Hepatocyte (in vitro differentiated cells): ENCODE measurements at regions not wholly inside any gene's neighbourhood (a gene's known extent, or its start where the extent isn't known, plus 50 kb on each side); places are given as distances from the start of the nearest gene placed in this dataset.

ENCODE experiments used
- EZH2 ChIP-seq: fragments of 200-600 bp; sonication (generic); IDR thresholded peaks from 2 replicates; pipeline ENCODE4 v1.6.1; 2016; ENCODE audit warnings: antibody characterized with exemption, mild to moderate bottlenecking, borderline replicate concordance
- EZH2phosphoT487 ChIP-seq: fragments of 200-600 bp; sonication (generic); IDR thresholded peaks from one replicate; pipeline ENCODE4 v1.6.1; 2018; ENCODE audit warnings: antibody characterized with exemption, mild to moderate bottlenecking, low read depth, moderate library complexity; ENCODE audit not compliant: unreplicated experiment, severe bottlenecking
- TF ChIP-seq, protein P1 (sequence below): fragments of 200-600 bp; sonication (generic); IDR thresholded peaks from 2 replicates; pipeline ENCODE4 v1.5.1; 2016; ENCODE audit warnings: antibody characterized with exemption, mild to moderate bottlenecking; ENCODE audit not compliant: poor library complexity

DNA sequence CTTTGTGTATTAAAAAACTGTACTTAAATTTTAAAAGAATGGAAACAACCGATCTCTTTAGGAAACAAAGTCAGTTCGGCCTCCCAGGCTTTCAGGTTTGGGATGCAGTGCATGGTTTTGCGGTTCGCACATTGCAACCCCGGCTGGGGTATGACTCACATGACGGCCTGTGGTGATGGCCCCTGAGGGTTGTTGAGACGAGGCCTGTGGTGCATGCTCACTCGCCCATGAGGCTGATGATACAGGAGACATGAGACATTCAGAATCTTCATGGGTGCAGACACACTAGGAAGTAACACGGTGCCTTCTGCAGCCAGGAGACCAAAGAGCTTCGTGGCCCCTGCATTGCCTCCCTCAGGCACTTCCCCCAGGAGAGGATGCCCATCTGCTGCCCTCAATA, 724.6 kb upstream of the SALL3 start:
- TF ChIP-seq, protein P1, sequence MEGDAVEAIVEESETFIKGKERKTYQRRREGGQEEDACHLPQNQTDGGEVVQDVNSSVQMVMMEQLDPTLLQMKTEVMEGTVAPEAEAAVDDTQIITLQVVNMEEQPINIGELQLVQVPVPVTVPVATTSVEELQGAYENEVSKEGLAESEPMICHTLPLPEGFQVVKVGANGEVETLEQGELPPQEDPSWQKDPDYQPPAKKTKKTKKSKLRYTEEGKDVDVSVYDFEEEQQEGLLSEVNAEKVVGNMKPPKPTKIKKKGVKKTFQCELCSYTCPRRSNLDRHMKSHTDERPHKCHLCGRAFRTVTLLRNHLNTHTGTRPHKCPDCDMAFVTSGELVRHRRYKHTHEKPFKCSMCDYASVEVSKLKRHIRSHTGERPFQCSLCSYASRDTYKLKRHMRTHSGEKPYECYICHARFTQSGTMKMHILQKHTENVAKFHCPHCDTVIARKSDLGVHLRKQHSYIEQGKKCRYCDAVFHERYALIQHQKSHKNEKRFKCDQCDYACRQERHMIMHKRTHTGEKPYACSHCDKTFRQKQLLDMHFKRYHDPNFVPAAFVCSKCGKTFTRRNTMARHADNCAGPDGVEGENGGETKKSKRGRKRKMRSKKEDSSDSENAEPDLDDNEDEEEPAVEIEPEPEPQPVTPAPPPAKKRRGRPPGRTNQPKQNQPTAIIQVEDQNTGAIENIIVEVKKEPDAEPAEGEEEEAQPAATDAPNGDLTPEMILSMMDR = no peak
- no peak for TF ChIP-seq EZH2
- TF ChIP-seq EZH2phosphoT487 = no peak
